Activated CD4-positive, alpha-beta T cell treated with anti-CD3 and anti-CD28 coated beads for 4 hours (primary cell): ENCODE measurements at regions not wholly inside any gene's neighbourhood (a gene's known extent, or its start where the extent isn't known, plus 50 kb on each side); places are given as distances from the start of the nearest gene placed in this dataset.
"Not testable (repeated sequence)": the region's sequence is repeated elsewhere in the genome, so short reads cannot be mapped to it uniquely, and the experiment has no call there.

ENCODE experiments used
- DNase-seq, 2 donors: peaks; one replicate each; pipeline ENCODE4 v3.0.0-alpha.2; 2020

DNA sequence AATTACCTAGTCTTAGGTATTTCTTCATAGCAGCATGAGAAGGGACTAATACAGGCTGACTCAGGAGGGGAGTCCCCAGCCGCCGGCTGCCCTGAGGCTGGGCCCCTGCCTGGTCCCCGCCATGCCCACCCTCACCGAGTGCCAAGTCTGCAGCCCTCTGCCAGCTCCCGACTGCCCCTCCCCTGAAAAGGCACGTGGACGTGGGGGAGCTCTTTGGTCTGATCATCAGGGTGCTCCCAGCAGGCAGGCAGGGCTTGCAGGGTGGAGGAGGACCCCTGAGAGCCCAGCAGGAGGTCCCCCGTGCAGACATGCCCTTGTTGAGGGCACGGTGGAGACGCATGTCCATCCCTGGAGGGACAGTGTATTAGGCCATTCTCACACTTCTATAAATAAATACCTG, 110.9 kb downstream of the UNCX start:
- no peak for DNase-seq

DNA sequence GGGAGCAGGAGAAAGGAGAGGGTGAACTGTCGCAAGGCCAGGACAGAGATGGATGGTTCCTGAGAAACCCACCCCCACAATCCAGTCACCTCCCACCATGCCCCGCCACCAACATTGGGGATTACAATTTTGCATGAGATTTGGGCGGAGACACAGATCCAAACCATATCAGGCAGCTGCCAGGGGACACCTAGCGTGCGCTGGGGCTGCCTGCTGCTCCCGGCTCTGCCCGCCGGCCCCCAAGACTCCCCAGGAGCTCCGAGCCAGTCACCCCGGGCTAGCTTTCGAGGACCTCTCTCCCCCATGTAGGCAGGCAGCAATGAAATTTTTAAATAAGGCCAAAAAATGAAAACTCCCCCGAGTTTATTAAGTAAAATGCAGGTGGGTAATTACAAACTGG, 111.7 kb downstream of the UNCX start:
- no peak for DNase-seq

DNA sequence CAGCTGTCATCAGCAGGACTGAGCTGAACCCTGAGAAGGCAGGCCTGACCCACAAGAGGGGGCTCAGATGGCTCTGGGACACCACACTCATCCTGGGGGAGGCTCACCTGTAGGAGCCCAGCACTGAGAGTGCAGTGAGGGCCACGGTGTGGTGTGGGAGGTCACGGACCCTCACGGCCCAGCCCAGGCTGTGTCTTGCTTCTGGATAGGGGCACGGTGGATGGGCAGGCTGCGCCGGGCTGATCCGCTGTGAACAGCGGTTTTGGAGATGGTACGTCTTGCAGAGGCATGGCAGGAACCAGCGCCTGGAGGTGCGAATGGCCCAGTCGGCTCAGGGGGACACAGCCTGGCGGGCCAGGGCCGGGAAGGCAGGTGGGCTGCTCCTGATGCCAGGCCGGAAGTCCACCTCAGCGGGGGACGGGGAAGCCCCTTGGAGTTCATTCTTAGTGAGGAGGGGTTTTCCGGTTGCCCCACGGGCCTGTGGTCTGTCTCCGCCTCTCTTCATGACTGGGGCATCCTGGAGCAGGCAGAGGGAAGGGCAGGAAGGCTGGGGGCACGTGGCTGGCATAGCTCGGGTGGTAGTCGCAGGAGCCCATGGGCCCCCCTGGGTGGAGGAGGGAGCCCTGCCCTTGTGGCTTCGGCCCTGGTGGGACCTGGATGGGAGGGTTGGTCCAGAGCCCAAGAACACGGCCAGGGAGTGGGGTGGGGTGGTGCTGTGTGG, 112.5 kb downstream of the UNCX start:
- no peak for DNase-seq

DNA sequence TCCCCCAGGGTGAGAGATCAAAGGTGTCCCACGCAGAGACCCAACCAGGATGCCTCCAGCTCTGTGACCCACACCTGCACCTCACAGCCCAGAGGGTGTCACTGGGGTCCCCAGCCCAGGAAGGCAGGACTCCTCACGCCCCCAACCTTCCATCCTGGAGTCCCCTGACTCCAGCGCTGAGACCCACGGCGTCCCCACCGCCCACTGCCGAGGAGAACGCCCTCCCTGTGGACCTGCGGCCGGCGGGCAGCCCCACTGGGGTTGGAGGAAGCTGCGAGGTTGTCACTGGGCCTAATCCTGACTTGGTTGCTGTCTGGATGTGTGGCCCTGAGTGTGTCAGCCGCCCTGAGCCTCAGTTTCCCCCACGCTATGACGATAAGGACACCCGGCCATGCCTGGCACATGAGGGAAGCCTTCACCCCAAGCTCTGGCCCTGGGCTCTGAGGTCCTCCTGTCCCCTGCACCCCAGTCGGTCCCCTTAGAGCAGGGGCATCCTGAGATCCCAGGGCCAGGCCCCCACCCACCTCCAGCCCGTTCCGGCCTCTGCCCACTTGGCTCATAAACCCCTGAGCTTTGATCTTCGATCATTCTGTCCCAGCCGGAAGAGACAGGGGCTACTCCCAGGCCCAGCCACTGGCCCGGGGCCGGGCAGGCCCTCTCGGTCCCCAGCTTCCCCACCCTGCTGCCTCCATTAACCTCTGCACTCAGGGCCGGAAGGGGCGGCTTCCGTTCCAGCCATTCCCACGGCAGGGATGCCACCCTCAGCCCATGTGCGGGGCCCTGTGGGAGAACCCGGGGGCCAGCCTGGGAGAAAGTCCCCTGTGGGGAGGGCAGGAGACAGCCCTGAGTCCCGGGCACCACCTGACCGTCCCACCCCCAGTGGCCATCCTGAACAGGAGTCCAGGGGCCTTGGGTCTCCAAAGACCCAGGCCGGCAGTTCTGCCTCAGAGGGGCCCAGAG, 113.2 kb downstream of the MICALL2 start:
- DNase-seq: no peak

DNA sequence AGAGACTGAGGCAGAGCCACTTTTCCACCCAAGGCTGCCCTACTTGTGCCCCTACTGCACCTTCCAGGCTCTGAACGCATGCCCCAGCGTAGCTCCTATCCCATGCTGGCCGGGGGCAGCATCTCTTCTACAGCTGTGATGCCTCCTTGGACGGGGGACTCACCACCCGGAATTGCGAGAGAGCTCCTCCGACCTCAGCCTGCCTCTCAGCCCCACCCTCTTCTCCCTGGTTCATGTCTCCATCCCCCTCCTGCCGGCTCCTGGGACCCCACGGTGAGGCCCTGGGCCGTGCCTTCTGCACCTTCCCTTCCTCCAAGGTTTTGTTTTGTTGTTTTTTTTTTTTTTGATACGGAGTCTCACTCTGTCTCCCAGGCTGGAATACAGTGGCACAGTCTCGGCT, 112.4 kb downstream of the MICALL2 start:
- no peak for DNase-seq

DNA sequence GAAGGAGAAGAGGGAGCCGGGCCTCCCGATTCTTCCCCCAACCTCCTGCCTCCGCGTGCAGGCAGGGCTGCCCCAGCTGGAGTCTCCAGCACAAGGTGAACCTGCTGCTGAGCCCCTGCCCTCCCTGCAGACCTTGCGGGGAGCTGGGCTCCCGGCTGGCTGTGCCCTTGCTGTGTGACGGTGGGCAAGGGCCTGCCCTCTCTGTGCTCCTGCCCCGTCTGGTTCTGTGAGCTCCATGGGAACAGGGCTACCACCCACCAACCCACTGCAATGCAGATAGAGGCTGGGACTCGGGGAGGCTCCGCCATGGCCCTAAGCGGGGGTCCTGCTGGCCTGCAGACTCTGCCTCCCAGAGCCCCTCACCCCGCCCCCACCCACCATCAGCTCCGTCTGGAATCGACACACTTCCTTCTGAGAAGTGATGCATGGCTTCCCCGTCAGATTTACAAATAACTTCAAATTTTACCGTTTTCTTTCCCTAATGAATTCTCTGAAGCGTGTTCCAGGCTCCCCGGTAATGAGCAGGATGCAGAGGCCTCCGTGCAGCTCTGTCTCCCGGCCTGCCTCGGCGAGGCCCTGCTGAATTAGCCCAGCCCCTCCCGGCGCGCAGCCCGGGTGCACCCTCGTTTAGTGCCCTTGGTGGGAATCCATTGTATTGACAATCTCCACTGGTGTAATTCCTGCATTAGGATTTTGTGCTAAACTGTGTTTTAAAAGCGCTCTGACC, 111.0 kb downstream of the MICALL2 start:
- no peak for DNase-seq

DNA sequence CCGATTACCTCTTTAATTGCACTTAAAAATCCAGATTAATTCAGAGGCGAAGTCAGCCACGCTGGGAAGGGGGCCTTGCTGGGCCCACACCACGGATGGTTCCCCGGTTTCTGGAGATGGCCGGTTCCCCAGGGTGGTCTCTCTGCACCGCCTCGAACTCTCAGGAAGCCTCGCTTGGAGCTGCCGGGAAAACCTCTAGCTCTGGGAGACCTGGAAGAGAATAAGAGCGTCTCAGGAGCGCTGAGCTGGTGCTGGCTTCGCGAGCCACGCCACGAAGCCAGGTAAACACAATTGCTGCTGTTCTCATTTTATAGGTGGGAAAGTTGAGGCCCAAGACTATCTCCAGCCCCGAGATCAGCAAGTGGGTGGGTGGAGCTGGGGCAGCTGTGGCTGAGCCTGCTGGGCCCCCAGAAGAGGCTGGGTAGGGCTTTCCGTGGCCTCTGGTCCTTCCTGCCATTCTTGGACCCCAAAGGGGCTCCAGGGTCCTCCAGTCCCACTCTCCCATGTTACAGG, 110.4 kb downstream of the MICALL2 start:
- DNase-seq: no peak

DNA sequence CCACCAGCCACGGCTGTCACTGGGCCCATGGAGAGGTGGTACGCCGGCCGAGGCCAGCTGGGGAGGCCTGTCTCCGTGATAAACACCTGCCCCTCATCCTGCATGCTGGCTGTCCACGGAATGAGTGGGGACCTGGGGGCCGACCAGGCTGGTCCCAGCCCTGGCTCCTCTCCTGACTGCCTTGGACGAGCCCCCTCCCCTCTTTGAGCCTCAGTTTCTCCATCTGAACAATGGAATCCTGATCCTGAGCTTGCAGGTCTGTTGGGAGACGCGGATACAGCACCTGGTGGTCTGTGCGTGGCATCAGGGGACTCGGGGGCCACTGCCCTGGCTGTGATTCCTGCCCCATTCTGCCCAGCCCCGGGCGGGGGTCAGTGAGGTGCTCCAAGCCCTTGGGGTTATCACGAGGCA, 109.9 kb downstream of the MICALL2 start:
- DNase-seq: no peak

DNA sequence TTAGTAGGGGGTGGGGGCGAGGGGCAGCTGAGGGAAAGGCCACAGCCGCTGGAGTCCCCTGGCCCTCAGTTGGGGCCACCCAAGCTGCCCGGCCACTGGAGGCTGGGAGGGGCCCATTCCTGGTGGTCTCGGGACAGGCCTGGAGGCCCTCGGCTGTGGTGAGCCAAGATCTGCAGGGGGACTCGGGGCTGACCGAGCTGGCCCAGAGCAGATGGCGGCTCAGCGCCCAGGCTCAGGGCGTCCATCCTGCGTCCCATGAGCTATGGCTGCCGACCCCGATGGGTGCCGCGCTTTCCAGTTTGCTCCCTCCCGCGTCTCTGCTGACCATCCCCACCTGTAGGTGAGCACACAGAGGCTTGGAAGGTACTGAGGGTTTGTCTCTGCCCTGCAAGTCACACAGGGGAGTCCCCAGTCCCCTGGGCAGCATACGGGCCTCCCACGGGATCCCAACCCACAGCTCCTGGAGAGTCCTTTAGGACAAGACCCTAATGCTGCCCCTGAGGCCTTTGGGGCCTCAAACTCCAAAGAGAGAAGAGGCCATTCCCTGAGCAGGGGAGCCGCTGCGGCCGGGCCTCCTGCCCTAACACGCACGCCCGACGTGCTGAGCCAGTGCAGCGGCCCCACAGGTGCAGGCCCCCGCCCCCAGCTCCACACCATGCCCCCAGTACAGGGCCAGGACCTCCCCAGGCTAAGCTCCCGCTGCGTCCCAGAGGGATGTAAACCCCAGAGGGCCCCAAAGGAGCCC, 107.2 kb downstream of the MICALL2 start:
- DNase-seq: no peak

DNA sequence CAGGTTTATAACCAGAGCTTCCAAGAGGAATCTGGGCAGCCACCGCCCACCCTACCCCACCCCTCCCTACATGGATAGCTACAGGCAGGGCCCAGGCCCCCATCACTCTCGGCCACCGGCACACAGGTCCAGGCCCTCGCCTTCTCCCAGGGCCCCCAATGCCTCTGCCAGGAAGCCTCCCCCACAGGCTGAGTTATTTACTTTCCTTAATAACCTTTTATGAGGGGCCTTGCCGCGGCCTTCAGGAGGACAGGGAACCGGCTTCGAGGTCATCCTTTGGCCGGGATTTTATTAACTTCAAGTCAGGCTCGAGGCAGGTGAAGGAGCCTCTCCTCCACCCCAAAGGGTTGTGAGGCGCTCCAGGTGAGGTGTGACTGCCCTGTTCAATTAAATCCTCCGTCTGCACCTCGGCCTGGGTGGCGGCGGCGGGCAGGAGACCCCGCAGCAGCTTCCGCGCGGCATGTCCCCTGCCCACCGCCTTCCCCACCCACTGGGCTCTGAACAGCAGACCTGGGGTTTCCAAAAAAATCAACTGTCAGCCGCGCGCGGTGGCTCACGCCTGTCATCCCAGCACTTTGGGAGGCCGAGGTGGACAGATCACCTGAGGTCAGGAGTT, 106.5 kb downstream of the MICALL2 start:
- DNase-seq: no peak

DNA sequence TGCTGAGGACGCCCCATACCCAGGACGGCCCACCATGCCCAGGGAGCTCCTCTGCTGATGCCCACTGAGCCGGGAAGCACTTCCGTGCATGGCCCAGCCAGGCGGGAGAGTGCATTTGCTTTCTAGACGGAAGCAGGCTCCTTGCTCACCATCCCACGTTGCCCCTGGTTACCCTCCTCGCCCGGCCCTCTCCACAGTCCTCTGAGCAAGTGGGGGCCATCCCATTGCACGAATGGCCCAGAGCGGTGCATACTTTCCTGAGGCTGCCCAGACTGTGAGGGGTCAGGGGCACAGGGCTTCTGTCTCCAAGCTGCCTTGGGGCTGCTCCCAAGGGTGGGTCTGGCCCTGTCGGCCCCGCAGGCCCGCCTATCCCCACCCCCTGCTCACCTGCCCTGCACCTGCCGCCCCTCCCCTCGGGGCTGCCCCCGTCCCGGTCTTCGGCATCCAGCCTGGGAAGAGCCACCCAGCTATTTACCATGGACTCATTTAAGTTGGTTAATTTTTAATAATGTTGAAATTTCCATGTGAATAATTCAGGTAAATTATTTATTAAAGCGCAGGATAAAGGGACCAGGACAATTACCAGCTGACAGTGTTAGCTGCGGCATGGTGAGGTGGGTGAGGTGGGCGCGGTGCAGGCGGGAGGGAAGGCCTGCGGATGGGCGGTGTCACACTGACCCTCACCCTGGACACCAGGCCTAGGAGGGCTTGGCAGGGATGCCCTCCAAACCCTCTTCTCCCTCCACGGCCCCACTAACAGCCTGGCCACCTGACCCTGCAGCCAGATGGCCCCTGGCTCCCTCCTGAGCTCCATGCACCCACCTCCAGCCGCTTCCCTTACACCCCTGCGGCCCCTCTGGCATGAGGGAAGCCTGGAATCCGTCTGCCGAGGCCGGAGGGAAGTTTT, 104.4 kb downstream of the MICALL2 start:
- DNase-seq: no peak

DNA sequence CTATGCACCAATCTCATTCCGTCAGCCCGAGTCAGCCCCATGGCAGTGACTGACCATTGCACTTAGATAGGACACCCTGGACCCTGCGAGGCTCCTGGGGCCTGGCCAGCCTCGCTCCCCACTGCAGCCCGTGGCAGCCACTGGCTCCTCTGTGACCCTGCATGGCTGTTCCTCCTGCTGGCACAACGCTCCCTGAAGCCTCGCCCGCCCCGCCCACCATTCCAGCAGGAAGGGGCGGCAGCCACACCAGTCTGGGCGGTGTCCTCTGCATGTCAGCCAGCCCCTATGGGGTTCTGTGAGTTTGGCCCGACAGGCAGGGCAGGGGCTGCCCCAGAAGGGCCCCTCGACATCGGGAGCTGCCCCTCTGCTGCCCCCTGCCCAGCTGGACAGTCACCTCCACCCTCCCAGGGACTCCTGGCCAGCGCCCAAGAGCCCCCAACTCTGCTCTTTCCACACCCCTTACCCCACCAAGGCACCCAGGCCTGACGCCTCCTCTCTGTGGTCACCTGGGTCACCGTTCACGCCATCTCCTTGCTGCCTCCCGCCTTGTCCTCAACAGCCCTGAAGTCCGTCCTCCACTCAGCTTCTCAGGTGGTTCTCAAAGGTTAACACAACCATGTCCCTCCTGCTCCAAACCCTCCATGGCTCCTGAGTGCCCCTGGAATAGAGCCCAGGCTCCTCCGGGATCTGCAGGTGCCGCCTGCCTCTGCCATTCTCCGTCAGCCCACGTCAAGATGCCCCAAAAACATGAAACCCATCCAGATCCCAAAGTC, 103.5 kb downstream of the MICALL2 start:
- no peak for DNase-seq

DNA sequence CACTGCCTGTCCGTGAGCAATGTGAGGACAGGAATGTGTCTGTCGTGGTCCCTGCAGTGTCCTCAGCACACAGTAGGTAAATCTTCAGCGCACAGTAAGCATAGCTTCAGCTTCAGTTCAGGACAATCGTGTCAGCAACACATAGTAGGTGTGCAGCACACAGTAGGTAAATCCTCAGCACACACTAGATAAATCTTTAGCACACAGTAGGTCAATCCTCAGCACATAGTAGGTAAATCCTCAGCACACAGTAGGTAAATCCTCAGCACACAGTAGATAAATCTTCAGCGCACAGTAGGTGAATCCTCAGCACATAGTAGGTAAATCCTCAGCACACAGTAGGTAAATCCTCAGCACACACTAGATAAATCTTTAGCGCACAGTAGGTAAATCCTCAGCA, 102.4 kb downstream of the MICALL2 start:
- not testable (repeated sequence) for DNase-seq

DNA sequence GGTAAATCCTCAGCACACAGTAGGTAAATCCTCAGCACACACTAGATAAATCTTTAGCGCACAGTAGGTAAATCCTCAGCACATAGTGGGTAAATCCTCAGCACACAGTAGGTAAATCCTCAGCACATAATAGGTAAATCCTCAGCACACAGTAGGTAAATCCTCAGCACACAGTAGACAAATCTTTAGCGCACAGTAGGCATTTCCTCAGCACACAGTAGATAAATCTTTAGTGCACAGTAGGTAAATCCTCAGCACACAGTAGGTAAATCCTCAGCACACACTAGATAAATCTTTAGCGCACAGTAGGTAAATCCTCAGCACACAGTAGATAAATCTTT, 102.0 kb downstream of the MICALL2 start:
- not testable (repeated sequence) for DNase-seq

DNA sequence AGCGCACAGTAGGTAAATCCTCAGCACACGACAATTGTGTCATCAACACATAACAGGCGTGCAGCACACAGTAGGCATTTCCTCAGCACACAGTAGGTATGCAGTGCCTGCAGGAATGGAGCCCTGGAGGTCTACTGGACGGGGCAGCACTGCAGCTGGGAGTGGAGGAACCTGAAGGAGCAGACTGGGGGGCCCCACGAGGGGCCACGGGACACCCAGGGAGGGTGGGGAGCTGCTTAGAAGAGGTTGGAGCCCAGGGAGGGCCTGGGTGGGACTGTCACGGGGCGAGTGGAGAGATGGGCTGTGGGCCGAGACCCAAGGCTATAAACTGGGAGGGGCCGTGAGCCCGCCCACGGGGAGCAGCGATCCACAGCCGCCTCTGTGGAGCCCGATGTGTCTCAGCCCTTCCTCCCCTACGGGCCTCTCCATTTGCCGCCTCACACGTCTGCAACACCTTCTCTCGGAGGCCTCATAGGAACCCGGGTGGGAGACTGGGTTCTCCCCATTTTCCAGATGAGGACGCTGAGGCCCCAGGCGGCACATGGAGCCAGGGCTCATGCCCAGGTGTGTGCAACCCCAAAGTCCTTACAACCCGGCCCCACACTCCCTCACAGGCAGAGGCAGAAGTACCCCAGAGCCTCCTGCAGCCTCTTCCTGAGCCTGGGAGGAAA, 101.5 kb downstream of the MICALL2 start:
- DNase-seq: no peak

DNA sequence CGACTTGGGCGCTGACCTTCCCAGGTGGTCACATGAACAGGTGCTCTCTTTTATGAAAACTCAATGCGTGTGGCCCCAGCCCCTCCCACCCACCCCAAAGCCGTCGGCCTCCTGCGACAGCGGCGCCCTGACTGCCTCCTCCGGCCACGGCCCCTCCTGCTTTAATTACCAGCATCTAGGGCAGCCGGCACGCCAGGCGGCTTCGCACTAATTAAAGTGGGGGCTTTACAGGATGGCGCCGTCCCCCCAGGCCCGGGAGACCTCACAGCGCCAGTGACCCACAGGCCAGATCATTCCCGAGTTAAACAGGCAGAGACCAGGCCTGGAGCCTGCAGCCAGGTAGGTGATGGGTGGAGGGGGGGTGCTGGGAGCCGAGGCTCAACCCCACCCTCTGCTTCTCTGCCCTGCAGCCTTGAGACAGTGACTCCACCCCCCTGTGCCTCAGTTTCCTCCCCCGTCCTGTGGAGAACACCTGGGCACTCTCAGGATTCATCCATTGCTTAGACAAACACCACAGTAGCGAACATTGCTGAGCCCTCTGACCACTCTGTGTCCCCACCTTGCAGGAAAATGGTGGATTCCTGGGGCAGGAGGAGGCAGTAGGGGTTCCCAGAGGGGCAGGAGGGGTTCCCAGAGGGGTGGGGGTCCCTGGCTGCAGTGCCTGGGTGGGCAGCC, 100.8 kb downstream of the MICALL2 start:
- DNase-seq: no peak

DNA sequence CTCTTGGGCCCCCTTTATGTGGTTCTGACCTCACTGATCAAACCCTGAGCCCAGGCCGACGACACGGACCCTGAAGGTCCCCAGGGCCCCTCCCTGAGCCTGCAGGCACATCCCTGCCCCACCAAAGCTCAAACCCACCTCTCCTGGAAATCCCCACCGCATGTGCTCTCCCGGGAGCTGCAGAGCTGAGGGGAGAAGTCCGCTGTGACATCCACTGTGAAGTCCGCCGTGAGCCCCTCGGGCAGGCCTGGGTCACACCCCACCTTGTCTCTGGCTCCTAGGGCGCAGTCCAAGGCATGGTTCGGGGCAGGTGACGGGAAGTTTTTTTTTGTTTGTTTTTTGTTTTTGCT, 100.2 kb downstream of the MICALL2 start:
- no peak for DNase-seq

DNA sequence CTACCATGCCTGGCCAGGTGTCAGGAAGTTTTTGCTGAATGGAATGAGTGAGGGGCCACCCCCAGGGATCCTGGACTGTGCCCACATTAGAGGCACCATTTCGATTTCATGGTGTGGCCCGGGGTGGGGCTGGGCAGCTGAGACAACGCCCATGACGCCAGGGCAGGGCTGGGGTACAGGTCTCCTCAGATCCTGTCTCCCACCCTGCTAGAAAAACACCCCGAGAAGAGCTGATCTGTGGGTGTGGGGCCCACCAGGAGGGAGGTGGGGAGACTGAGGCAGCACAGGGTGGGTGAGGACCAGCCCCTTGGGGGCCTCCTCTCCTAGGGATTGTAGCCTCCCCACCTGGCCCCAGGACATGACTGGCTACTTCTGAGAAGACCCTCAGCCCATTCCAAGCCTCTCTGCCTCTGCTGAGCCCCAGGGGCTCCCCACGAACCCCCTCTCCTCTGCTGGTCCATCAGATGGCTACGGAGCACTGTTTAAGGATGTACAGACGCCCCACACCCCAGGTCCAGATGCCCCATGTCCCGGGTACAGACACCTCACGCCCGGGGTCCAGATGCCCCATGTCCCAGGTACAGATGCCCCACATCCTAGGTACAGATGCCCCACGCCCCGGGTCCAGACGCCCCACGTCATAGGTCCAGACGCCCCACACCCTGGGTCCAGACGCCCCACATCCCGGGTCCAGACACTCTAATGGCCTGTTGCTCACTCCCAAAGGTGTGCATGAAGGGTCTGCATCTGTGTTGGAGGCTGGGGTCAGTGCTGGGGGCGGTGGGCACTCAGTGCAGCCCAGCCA, 99.4 kb downstream of the MICALL2 start:
- no peak for DNase-seq
